H1 (cell line): ENCODE measurements at regions not wholly inside any gene's neighbourhood (a gene's known extent, or its start where the extent isn't known, plus 50 kb on each side); places are given as distances from the start of the nearest gene placed in this dataset.

ENCODE experiments used
- CTCF ChIA-PET: fragments of 300-600 bp; sonication (Branson Sonifier 250); formaldehyde crosslinking; loops from one replicate; lab custom pipeline; 2021; ENCODE audit not compliant: partially characterized antibody; lab: Charles Lee
- POLR2A ChIA-PET: fragments of 300-600 bp; sonication (Branson Sonifier 250); formaldehyde crosslinking; loops from one replicate; lab custom pipeline; 2021; ENCODE audit warnings: inconsistent platforms; ENCODE audit not compliant: partially characterized antibody; lab: Charles Lee
- DNase-seq, 2 experiments: peaks; one replicate each; pipeline versions ENCODE4 v3.0.0 to v3.0.0-alpha.2; 2010 to 2022; ENCODE audit warnings: low spot score in 2 of 2, low read depth in 1 of 2, mixed read lengths in 1 of 2
- FAIRE-seq: peaks from 2 replicates; lab custom pipeline; 2011; peaks lifted over from hg19 to GRCh38; lab: Jason Lieb, UNC
- H2AFZ ChIP-seq: 2 replicates; pipeline ENCODE4 v1.8.1; 2012; ENCODE audit warnings: low read length, inconsistent platforms
- H2AK5ac ChIP-seq: 2 replicates; pipeline ENCODE4 v1.6.1; 2013; ENCODE audit warnings: low read depth, low read length
- H2BK120ac ChIP-seq: replicated peaks from 2 replicates; pipeline ENCODE3; 2013; ENCODE audit warnings: low read depth, low read length, inconsistent platforms
- H2BK12ac ChIP-seq: 2 replicates; pipeline ENCODE4 v1.6.1; 2013; ENCODE audit warnings: low read depth, low read length
- H2BK15ac ChIP-seq: 2 replicates; pipeline ENCODE4 v1.6.1; 2013; ENCODE audit warnings: low read length
- H2BK20ac ChIP-seq: 2 replicates; pipeline ENCODE4 v1.6.1; 2013; ENCODE audit warnings: low read length
- H2BK5ac ChIP-seq: 2 replicates; pipeline ENCODE4 v1.6.1; 2013; ENCODE audit warnings: low read depth, low read length
- H3K14ac ChIP-seq: 2 replicates; pipeline ENCODE4 v1.6.1; 2013; ENCODE audit warnings: inconsistent platforms; ENCODE audit not compliant: insufficient read length
- H3K18ac ChIP-seq: 2 replicates; pipeline ENCODE4 v1.6.1; 2013; ENCODE audit warnings: low read length; ENCODE audit errors: extremely low read depth
- H3K23ac ChIP-seq: 2 replicates; pipeline ENCODE4 v1.6.1; 2013; ENCODE audit warnings: inconsistent platforms; ENCODE audit not compliant: insufficient read length
- H3K23me2 ChIP-seq: 2 replicates; pipeline ENCODE4 v1.6.1; 2013; ENCODE audit warnings: low read depth, low read length
- H3K27ac ChIP-seq: 2 replicates; pipeline ENCODE4 v1.6.1; 2011; ENCODE audit warnings: low read depth, low read length, inconsistent platforms
- H3K27me3 ChIP-seq, 4 experiments: replicated peaks in 1 of 4; 1 replicate in 1 of 4; 2 replicates in 3 of 4; pipeline versions ENCODE4 v1.6.1 to v1.8.1; 2011 to 2013; ENCODE audit warnings: low read length in 3 of 4, mild to moderate bottlenecking in 3 of 4, inconsistent platforms in 2 of 4, mixed read lengths in 2 of 4, moderate library complexity in 1 of 4; ENCODE audit not compliant: control insufficient read depth in 3 of 4, insufficient read depth in 3 of 4; ENCODE audit errors: extremely low read depth in 1 of 4
- H3K36me3 ChIP-seq, 4 experiments: 2 replicates each; pipeline versions ENCODE4 v1.6.1 to v1.8.1; 2011 to 2013; ENCODE audit warnings: mild to moderate bottlenecking in 4 of 4, low read length in 3 of 4, moderate library complexity in 2 of 4, control low read depth in 1 of 4, inconsistent platforms in 1 of 4; ENCODE audit not compliant: insufficient read depth in 4 of 4, control insufficient read depth in 2 of 4
- H3K4ac ChIP-seq: replicated peaks from 2 replicates; pipeline ENCODE3; 2013; ENCODE audit warnings: low read length, low read depth, mixed read lengths, inconsistent platforms; ENCODE audit not compliant: insufficient read length
- H3K4me1 ChIP-seq, 4 experiments: replicated peaks in 1 of 4; 1 replicate in 1 of 4; 2 replicates in 3 of 4; pipeline versions ENCODE4 v1.6.1 to v1.8.1; 2011 to 2013; ENCODE audit warnings: low read length in 3 of 4, inconsistent platforms in 2 of 4, mixed read lengths in 1 of 4; ENCODE audit not compliant: insufficient read depth in 4 of 4, control insufficient read depth in 3 of 4
- H3K4me2 ChIP-seq, 2 experiments: 2 replicates each; pipeline versions ENCODE4 v1.6.1 to v1.8.1; 2011 to 2013; ENCODE audit warnings: low read depth in 2 of 2, low read length in 2 of 2, control low read depth in 1 of 2, inconsistent platforms in 1 of 2, mild to moderate bottlenecking in 1 of 2; ENCODE audit not compliant: insufficient read depth in 1 of 2
- H3K4me3 ChIP-seq, 4 experiments: fragments of 200-600, 300-600 bp in 1 of 4; sonication (generic), shearing (Covaris generic), sonication (Bioruptor Twin) in 1 of 4; 2 replicates each; pipeline versions ENCODE4 v1.5.1 to v1.8.1; 2011 to 2016; ENCODE audit warnings: low read length in 4 of 4, low read depth in 3 of 4, control low read depth in 2 of 4, inconsistent platforms in 2 of 4, mild to moderate bottlenecking in 2 of 4, mixed read lengths in 1 of 4, moderate library complexity in 1 of 4; ENCODE audit not compliant: insufficient read depth in 2 of 4; ENCODE audit errors: extremely low read depth in 1 of 4
- H3K56ac ChIP-seq: replicated peaks from 2 replicates; pipeline ENCODE3; 2013; ENCODE audit warnings: low read depth, mild to moderate bottlenecking, mixed read lengths, low read length, inconsistent platforms; ENCODE audit not compliant: insufficient read length
- H3K79me1 ChIP-seq: 2 replicates; pipeline ENCODE4 v1.6.1; 2013; ENCODE audit warnings: low read depth, low read length, control low read depth
- H3K79me2 ChIP-seq, 2 experiments: 2 replicates each; pipeline versions ENCODE4 v1.6.1 to v1.8.1; 2012 to 2013; ENCODE audit warnings: low read length in 2 of 2, mild to moderate bottlenecking in 2 of 2, inconsistent platforms in 1 of 2; ENCODE audit not compliant: insufficient read depth in 2 of 2, control insufficient read depth in 1 of 2
- H3K9ac ChIP-seq, 4 experiments: replicated peaks in 1 of 4; 1 replicate in 1 of 4; 2 replicates in 3 of 4; pipeline versions ENCODE4 v1.6.1 to v1.8.1; 2011 to 2013; ENCODE audit warnings: low read depth in 3 of 4, low read length in 3 of 4, control low read depth in 2 of 4, mild to moderate bottlenecking in 2 of 4, moderate library complexity in 2 of 4, inconsistent platforms in 1 of 4; ENCODE audit errors: extremely low read depth in 1 of 4
- H3K9me3 ChIP-seq, 2 experiments: 2 replicates each; pipeline versions ENCODE4 v1.6.1 to v1.8.1; 2012 to 2013; ENCODE audit warnings: mild to moderate bottlenecking in 2 of 2, moderate library complexity in 2 of 2, control low read depth in 1 of 2, inconsistent platforms in 1 of 2, low read depth in 1 of 2, low read length in 1 of 2, mixed read lengths in 1 of 2; ENCODE audit not compliant: insufficient read depth in 2 of 2
- H4K20me1 ChIP-seq, 2 experiments: replicated peaks in 1 of 2; 2 replicates each; pipeline versions ENCODE3 to v1.8.1; 2011 to 2013; ENCODE audit warnings: inconsistent platforms in 2 of 2, low read length in 2 of 2, mild to moderate bottlenecking in 1 of 2; ENCODE audit not compliant: insufficient read depth in 2 of 2, control insufficient read depth in 1 of 2
- H4K5ac ChIP-seq: 2 replicates; pipeline ENCODE4 v1.6.1; 2013; ENCODE audit warnings: low read length, low read depth, mixed read lengths, inconsistent platforms; ENCODE audit not compliant: insufficient read length
- H4K8ac ChIP-seq: 2 replicates; pipeline ENCODE4 v1.8.0; 2013; ENCODE audit warnings: mild to moderate bottlenecking, moderate library complexity, low read length, inconsistent platforms; ENCODE audit not compliant: insufficient read depth; ENCODE audit errors: extremely low read depth
- H4K91ac ChIP-seq: replicated peaks from 2 replicates; pipeline ENCODE3; 2013; ENCODE audit warnings: low read length, mixed read lengths, inconsistent platforms; ENCODE audit not compliant: insufficient read length
- CHD1 ChIP-seq: IDR thresholded peaks from 2 replicates; pipeline ENCODE4 v1.6.1; 2012; ENCODE audit warnings: low read depth, low read length, improper control_type of control experiment
- CREB1 ChIP-seq: IDR thresholded peaks from 2 replicates; pipeline ENCODE4 v1.6.1; 2012; ENCODE audit warnings: inconsistent platforms
- GABPA ChIP-seq: IDR thresholded peaks from 2 replicates; pipeline ENCODE4 v1.6.1; 2011; ENCODE audit warnings: mild to moderate bottlenecking, low read length, moderate library complexity, borderline replicate concordance; ENCODE audit not compliant: insufficient read depth
- KDM1A ChIP-seq: fragments of 200-600, 300-600 bp; sonication (generic); IDR thresholded peaks from 2 replicates; pipeline ENCODE4 v1.7.1; 2016; ENCODE audit warnings: mild to moderate bottlenecking, low read length, borderline replicate concordance
- SIN3A ChIP-seq, 2 experiments: IDR thresholded peaks in 1 of 2; conservative IDR thresholded peaks in 1 of 2; 2 replicates each; pipeline ENCODE4 v1.6.1; 2011 to 2012; ENCODE audit warnings: low read length in 2 of 2, improper control_type of control experiment in 1 of 2, low read depth in 1 of 2, mild to moderate bottlenecking in 1 of 2
- SIRT6 ChIP-seq: IDR thresholded peaks from one replicate; pipeline ENCODE4 v1.7.1; 2012; ENCODE audit warnings: low read length, inconsistent platforms
- SP4 ChIP-seq: IDR thresholded peaks from 2 replicates; pipeline ENCODE4 v1.6.1; 2012; ENCODE audit warnings: low read length, inconsistent platforms
- SUZ12 ChIP-seq: fragments of 200-600 bp; sonication (generic); IDR thresholded peaks from 2 replicates; pipeline ENCODE4 v1.6.1; 2012; ENCODE audit warnings: mild to moderate bottlenecking, inconsistent platforms, low read length, moderate library complexity, mixed read lengths
- TAF1 ChIP-seq: IDR thresholded peaks from 2 replicates; pipeline ENCODE4 v1.6.1; 2011; ENCODE audit warnings: mild to moderate bottlenecking, low read depth, low read length
- WGBS, 2 experiments: shearing (Covaris generic) in 1 of 2; methylation state at CpG; one replicate each; pipeline versions ENCODE4 v1.1.6 to v1.1.7; 2013 to 2015; ENCODE audit warnings: low lambda C conversion rate in 2 of 2, mixed read lengths in 2 of 2, inconsistent platforms in 1 of 2, low coverage in 1 of 2, missing lambda C conversion rate in 1 of 2; ENCODE audit not compliant: insufficient replicate concordance in 2 of 2, insufficient coverage in 1 of 2, insufficient read length in 1 of 2; ENCODE audit errors: extremely low coverage in 1 of 2, missing lambda C conversion rate in 1 of 2; 5-methylcytosine and 5-hydroxymethylcytosine counted together
- TF ChIP-seq, protein P1 (sequence below): IDR thresholded peaks from 2 replicates; pipeline ENCODE4 v1.6.1; 2011; ENCODE audit warnings: low read length, improper control_type of control experiment
- TF ChIP-seq, protein P2 (sequence below): IDR thresholded peaks from 2 replicates; pipeline ENCODE4 v1.6.1; 2011; ENCODE audit warnings: low read depth, mild to moderate bottlenecking, low read length; ENCODE audit not compliant: insufficient read depth

DNA sequence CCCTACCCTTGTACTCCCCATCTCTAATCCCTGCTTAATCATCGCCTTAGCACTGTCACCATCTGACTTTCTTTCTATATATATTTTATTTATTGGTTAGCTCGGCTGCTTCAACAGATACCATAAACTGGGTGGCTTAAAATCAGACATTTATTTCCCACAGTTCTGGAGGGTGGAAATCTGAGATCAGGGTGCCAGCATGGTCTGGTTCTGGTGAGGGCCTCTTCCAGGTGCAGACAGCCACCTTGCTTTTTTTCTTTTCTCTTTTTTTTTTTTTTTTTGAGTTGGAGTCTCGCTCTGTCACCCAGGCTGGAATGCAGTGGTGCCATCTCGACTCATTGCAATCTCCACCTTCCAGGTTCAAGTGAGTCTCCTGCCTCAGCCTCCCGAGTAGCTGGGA lies 127.5 kb upstream of the ESR1 start:
- no peak overlapping the region for H3K56ac ChIP-seq
- H4K91ac ChIP-seq = no peak overlapping the region
- WGBS, 2 experiments = 96% methylated on average over 4 of the region's 5 CpGs; no CpG with 5 or more reads in 1 of the 2 experiments
- H3K4me2 ChIP-seq = no peak overlapping the region
- no peak overlapping the region for H3K23ac ChIP-seq
- H3K23me2 ChIP-seq = no peaks in the 10 kb centered on the region
- TF ChIP-seq, protein P1, sequence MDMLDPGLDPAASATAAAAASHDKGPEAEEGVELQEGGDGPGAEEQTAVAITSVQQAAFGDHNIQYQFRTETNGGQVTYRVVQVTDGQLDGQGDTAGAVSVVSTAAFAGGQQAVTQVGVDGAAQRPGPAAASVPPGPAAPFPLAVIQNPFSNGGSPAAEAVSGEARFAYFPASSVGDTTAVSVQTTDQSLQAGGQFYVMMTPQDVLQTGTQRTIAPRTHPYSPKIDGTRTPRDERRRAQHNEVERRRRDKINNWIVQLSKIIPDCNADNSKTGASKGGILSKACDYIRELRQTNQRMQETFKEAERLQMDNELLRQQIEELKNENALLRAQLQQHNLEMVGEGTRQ = no peak
- no peak for TF ChIP-seq SIRT6
- TF ChIP-seq KDM1A = no peak
- no peak for TF ChIP-seq SP4
- TF ChIP-seq SUZ12 = no peak
- TF ChIP-seq, protein P2, sequence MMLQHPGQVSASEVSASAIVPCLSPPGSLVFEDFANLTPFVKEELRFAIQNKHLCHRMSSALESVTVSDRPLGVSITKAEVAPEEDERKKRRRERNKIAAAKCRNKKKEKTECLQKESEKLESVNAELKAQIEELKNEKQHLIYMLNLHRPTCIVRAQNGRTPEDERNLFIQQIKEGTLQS = no peak
- no peak for TF ChIP-seq GABPA
- no peak for TF ChIP-seq CHD1
- no peak for TF ChIP-seq CREB1
- TF ChIP-seq SIN3A (conservative IDR thresholded peaks at IDR 0.05 in 1 of 2, IDR thresholded peaks at IDR 0.05 in 1 of 2; ENCODE audit: low read depth in 1 of 2, low read length in 2 of 2) = no peak
- TF ChIP-seq TAF1 = no peak
- TF ChIP-seq, all 59 proteins: peak for 0
- Histone ChIP-seq H2AK5ac (no peak overlapping the region), H3K4ac (no peak overlapping the region), H3K9me3 (no peaks in the 10 kb centered on the region), H3K14ac (no peak overlapping the region), H2AFZ (no peak overlapping the region), H3K79me1 (no peaks in the 10 kb centered on the region), H2BK20ac (no peak overlapping the region), H3K27me3 (no peaks in the 10 kb centered on the region), H4K20me1 (no peaks in the 10 kb centered on the region), H2BK12ac (no peak overlapping the region), H2BK120ac (no peak overlapping the region), H4K5ac (no peak overlapping the region), H3K9ac (no peak overlapping the region), H2BK15ac (no peak overlapping the region), H3K36me3 (no peaks in the 10 kb centered on the region), H3K4me1 (no peaks in the 10 kb centered on the region), H4K8ac (no peak overlapping the region), H3K4me3 (no peak overlapping the region), H2BK5ac (no peak overlapping the region), H3K79me2 (no peaks in the 10 kb centered on the region), H3K18ac (no peak overlapping the region), H3K27ac (no peak overlapping the region)
- ChIA-PET CTCF (interaction anchor here (0.7 to 2.6 kb wide), 9 partner anchors 10 to 595 kb away, joined by 3 to 6 read pairs (median 5); no protein-coding TSS in a partner anchor), POLR2A (no interaction called here)
- FAIRE-seq (no peak), DNase-seq (no peak)
